HepG2 (cell line): ENCODE measurements at regions not wholly inside any gene's neighbourhood (a gene's known extent, or its start where the extent isn't known, plus 50 kb on each side); places are given as distances from the start of the nearest gene placed in this dataset.

Source experiments
- ATAC-seq: fragments of 200-7000 bp; cut with Tn5 transposase; 3 replicates; pipeline ENCODE4 v1.9.1; 2020; ENCODE audit warnings: mild to moderate bottlenecking, moderate library complexity
- BruUV-seq: library from RNA; stranded (reverse); fragments of 400-500 nt; replicated peaks from 2 replicates; lab custom pipeline; 2021; lab: Mats Ljungman, UMichigan
- CTCF ChIA-PET: fragments of 300-600 bp; formaldehyde crosslinking; extraction: SDS; loops from one replicate; lab custom pipeline; 2021; ENCODE audit warnings: low total read pairs, inconsistent platforms, low intra/inter-chr PET ratio; lab: Yijun Ruan, JAX
- POLR2A ChIA-PET: fragments of 350-600 bp; sonication (Branson Sonifier 250); formaldehyde crosslinking; loops from one replicate; lab custom pipeline; 2020; ENCODE audit warnings: antibody characterized with exemption, inconsistent platforms; lab: Yijun Ruan, JAX
- DNase-seq: peaks from one replicate; pipeline ENCODE4 v3.0.0-alpha.2; 2015; ENCODE audit warnings: low spot score
- FAIRE-seq: peaks from 3 replicates; lab custom pipeline; 2011; peaks lifted over from hg19 to GRCh38; lab: Jason Lieb, UNC
- H2AFZ ChIP-seq: one replicate; pipeline ENCODE4 v1.6.1; 2011; ENCODE audit warnings: low read length, inconsistent platforms
- H3K27ac ChIP-seq: fragments of 300-600 bp; 3 replicates; pipeline ENCODE4 v1.8.0; 2011; ENCODE audit warnings: mixed run types, mild to moderate bottlenecking, mixed read lengths, low read length, inconsistent platforms; ENCODE audit not compliant: insufficient read depth; ENCODE audit errors: extremely low read length
- H3K27me3 ChIP-seq, 2 experiments: fragments of 200-600 bp in 1 of 2; 2 replicates in 1 of 2; 3 replicates in 1 of 2; pipeline versions ENCODE4 v1.6.0 to v1.8.0; 2011; ENCODE audit warnings: low read length in 2 of 2, mild to moderate bottlenecking in 2 of 2, moderate library complexity in 2 of 2, inconsistent platforms in 1 of 2; ENCODE audit not compliant: insufficient read depth in 2 of 2, control insufficient read depth in 1 of 2
- H3K36me3 ChIP-seq, 2 experiments: fragments of 200-600 bp in 1 of 2; replicated peaks in 1 of 2; 2 replicates in 1 of 2; 3 replicates in 1 of 2; pipeline versions ENCODE4 v1.5.1 to v1.8.0; 2011; ENCODE audit warnings: low read length in 2 of 2, inconsistent platforms in 1 of 2; ENCODE audit not compliant: insufficient read depth in 2 of 2, control insufficient read depth in 1 of 2
- H3K4me1 ChIP-seq: 2 replicates; pipeline ENCODE4 v1.5.1; 2012; ENCODE audit warnings: low read length, inconsistent platforms; ENCODE audit not compliant: insufficient read depth
- H3K4me2 ChIP-seq: 2 replicates; pipeline ENCODE4 v1.6.0; 2011; ENCODE audit warnings: low read depth, low read length, inconsistent platforms
- H3K4me3 ChIP-seq, 3 experiments: fragments of 200-600 bp in 1 of 3; sonication (generic), shearing (Covaris generic) in 1 of 3; replicated peaks in 1 of 3; 2 replicates each; pipeline ENCODE4 v1.5.1; 2011 to 2016; ENCODE audit warnings: low read length in 3 of 3, inconsistent platforms in 2 of 3, low read depth in 2 of 3, mild to moderate bottlenecking in 2 of 3, control low read depth in 1 of 3, mixed read lengths in 1 of 3; ENCODE audit not compliant: insufficient read depth in 1 of 3
- H3K79me2 ChIP-seq: one replicate; pipeline ENCODE4 v1.6.1; 2011; ENCODE audit warnings: low read length, inconsistent platforms; ENCODE audit not compliant: insufficient read depth
- H3K9ac ChIP-seq: 2 replicates; pipeline ENCODE4 v1.6.0; 2011; ENCODE audit warnings: mild to moderate bottlenecking, low read depth, low read length, inconsistent platforms; ENCODE audit not compliant: insufficient read depth
- H3K9me3 ChIP-seq: 2 replicates; pipeline ENCODE4 v1.5.1; 2012; ENCODE audit warnings: mild to moderate bottlenecking, low read length
- H4K20me1 ChIP-seq: 2 replicates; pipeline ENCODE4 v1.6.0; 2011; ENCODE audit warnings: inconsistent platforms, mild to moderate bottlenecking, low read length, moderate library complexity; ENCODE audit not compliant: insufficient read depth
- ATF3 ChIP-seq: sonication (generic); formaldehyde crosslinking; IDR thresholded peaks from 2 replicates; pipeline ENCODE4 v1.4.0; 2020; ENCODE audit warnings: missing genetic modification reagents
- IRF9 ChIP-seq: sonication (generic); formaldehyde crosslinking; IDR thresholded peaks from 2 replicates; pipeline ENCODE4 v1.8.0; 2022; ENCODE audit warnings: missing genetic modification reagents, mild to moderate bottlenecking, borderline replicate concordance
- RFXANK ChIP-seq: IDR thresholded peaks from 2 replicates; pipeline ENCODE4 v1.6.1; 2016
- ZNF329 ChIP-seq: sonication (generic); formaldehyde crosslinking; IDR thresholded peaks from 2 replicates; pipeline ENCODE4 v1.9.0; 2021; ENCODE audit warnings: low read depth, mild to moderate bottlenecking, missing genetic modification reagents
- ZNF343 ChIP-seq: sonication (generic); formaldehyde crosslinking; IDR thresholded peaks from 2 replicates; pipeline ENCODE4 v1.4.0; 2020; ENCODE audit warnings: mild to moderate bottlenecking, missing genetic modification reagents
- ZNF354B ChIP-seq: sonication (generic); formaldehyde crosslinking; IDR thresholded peaks from 2 replicates; pipeline ENCODE4 v1.8.0; 2022; ENCODE audit warnings: mild to moderate bottlenecking, missing genetic modification reagents
- WGBS: methylation state at CpG from one replicate; pipeline ENCODE4 v1.1.6; 2017; ENCODE audit warnings: low lambda C conversion rate; 5-methylcytosine and 5-hydroxymethylcytosine counted together
- in situ Hi-C: cut with HindIII; loops from 2 replicates; pipeline ENCODE4 v1.10.0; 2017; ENCODE audit warnings: low pct_unique_long_range_greater_than_20kb; ENCODE audit not compliant: extremely low pct_ligation_motif_present
- intact Hi-C: fragments of 100-400 bp; cut with micrococcal nuclease; formaldehyde crosslinking; loops from one replicate; pipeline ENCODE4 v1.10.0; 2022; ENCODE audit not compliant: unreplicated experiment

- Histone ChIP-seq H3K27me3 (no peaks in the 10 kb centered on the region), H4K20me1 (no peaks in the 10 kb centered on the region), H3K27ac (no peak overlapping the region), H2AFZ (no peak overlapping the region), H3K36me3 (no peaks in the 10 kb centered on the region), H3K9me3 (no peaks in the 10 kb centered on the region), H3K4me2 (no peak overlapping the region), H3K4me3 (no peak overlapping the region), H3K79me2 (no peaks in the 10 kb centered on the region), H3K4me1 (no peaks in the 10 kb centered on the region), H3K9ac (no peak overlapping the region)
- in situ Hi-C loops (no loop called here), intact Hi-C loops (no loop called here)
- WGBS, result 0% methylated on average over 2 of the region's 2 CpGs
- CTCF ChIA-PET, result no interaction called here
- no peak for ATAC-seq
- POLR2A ChIA-PET, result no interaction called here
- no peak for TF ChIP-seq RFXANK (CRISPR knock-in tag)
- TF ChIP-seq ZNF343 (CRISPR knock-in tag), result no peak
- FAIRE-seq, result no peak
- DNase-seq, result no peak
- no TSS peak for BruUV-seq
These were observed 230.1 kb upstream of the MIR17HG start for GRCh38 chr13:91117351-91117750.

GRCh38 chr13:91119643-91120042 lies 227.8 kb upstream of the MIR17HG start:
- CTCF ChIA-PET, result no interaction called here
- Histone ChIP-seq H3K9me3 (no peaks in the 10 kb centered on the region), H3K4me2 (no peak overlapping the region), H3K36me3 (no peaks in the 10 kb centered on the region), H3K79me2 (no peaks in the 10 kb centered on the region), H2AFZ (no peak overlapping the region), H3K4me1 (no peaks in the 10 kb centered on the region), H4K20me1 (no peaks in the 10 kb centered on the region), H3K27me3 (no peaks in the 10 kb centered on the region), H3K4me3 (no peak overlapping the region)
- no peak for DNase-seq
- WGBS, result 2% methylated on average over 3 of the region's 3 CpGs
- no TSS peak for BruUV-seq
- no peak for FAIRE-seq
- in situ Hi-C loops, result no loop called here
- ATAC-seq, result no peak
- TF ChIP-seq ATF3 (CRISPR knock-in tag), result no peak
- TF ChIP-seq IRF9 (CRISPR knock-in tag), result no peak
- no peak for TF ChIP-seq ZNF354B (CRISPR knock-in tag)
- no peak for TF ChIP-seq ZNF329 (CRISPR knock-in tag)
- TF ChIP-seq, all 625 proteins: peak for 0
- intact Hi-C loops, result no loop called here
- Histone ChIP-seq H3K27ac (no peak overlapping the region), H3K9ac (no peak overlapping the region)
- POLR2A ChIA-PET, result no interaction called here
